SK-N-SH (cell line): ENCODE measurements at regions not wholly inside any gene's neighbourhood (a gene's known extent, or its start where the extent isn't known, plus 50 kb on each side); places are given as distances from the start of the nearest gene placed in this dataset.

Experiments used
- CHD2 ChIP-seq: fragments of 150-350 bp; IDR thresholded peaks from 2 replicates; pipeline ENCODE4 v1.6.1; 2018; ENCODE audit warnings: low read length; ENCODE audit not compliant: partially characterized antibody
- CTCF ChIP-seq: fragments of 200-600 bp; sonication (generic); IDR thresholded peaks from 2 replicates; pipeline ENCODE4 v1.6.1; 2017; ENCODE audit warnings: antibody characterized with exemption, mild to moderate bottlenecking, moderate library complexity
- MAX ChIP-seq: IDR thresholded peaks from 2 replicates; pipeline ENCODE4 v1.4.0; 2012; ENCODE audit warnings: low read depth
- NFIC ChIP-seq: IDR thresholded peaks from 2 replicates; pipeline ENCODE4 v1.4.0; 2012; ENCODE audit warnings: borderline replicate concordance
- SMC3 ChIP-seq: IDR thresholded peaks from 2 replicates; pipeline ENCODE4 v1.6.1; 2012; ENCODE audit warnings: low read depth, low read length, improper control_type of control experiment
- YY1 ChIP-seq: IDR thresholded peaks from 2 replicates; pipeline ENCODE4 v1.4.0; 2012; ENCODE audit warnings: low read depth, mild to moderate bottlenecking

- TF ChIP-seq CHD2 = no peak
- TF ChIP-seq MAX = no peak
- no peak for TF ChIP-seq CTCF
- no peak for TF ChIP-seq NFIC
- TF ChIP-seq YY1 = no peak
- TF ChIP-seq SMC3 = no peak
These were observed 205.8 kb upstream of the NRXN1 start for GRCh38 chr2:51237626-51238271.
